Hematopoietic multipotent progenitor cell treated with erythropoietin and hydrocortisone succinate and interleukin-3 and kit ligand, for 15 days (in vitro differentiated cells): ENCODE measurements at regions not wholly inside any gene's neighbourhood (a gene's known extent, or its start where the extent isn't known, plus 50 kb on each side); places are given as distances from the start of the nearest gene placed in this dataset.
"Not testable (repeated sequence)": the region's sequence is repeated elsewhere in the genome, so short reads cannot be mapped to it uniquely, and the experiment has no call there.

Experiments used
- DNase-seq: peaks from one replicate; pipeline ENCODE4 v3.0.0-alpha.2; 2015; ENCODE audit warnings: low spot score

- no peak for DNase-seq
Measured at GRCh38 chr3:105130911-105131310, 235.8 kb upstream of the ALCAM start.

GRCh38 chr3:105137911-105138310, 228.8 kb upstream of the ALCAM start:
- DNase-seq: no peak

- no peak for DNase-seq
Measured at GRCh38 chr3:105139881-105140560, 226.7 kb upstream of the ALCAM start.

- DNase-seq: no peak
Measured at GRCh38 chr3:105140899-105141367, 225.8 kb upstream of the ALCAM start.

GRCh38 chr3:105144837-105145236, 221.9 kb upstream of the ALCAM start:
- no peak for DNase-seq

GRCh38 chr3:105145511-105145910, 221.2 kb upstream of the ALCAM start:
- DNase-seq: no peak

GRCh38 chr3:105149197-105149596, 217.5 kb upstream of the ALCAM start:
- DNase-seq: not testable (repeated sequence)

- DNase-seq: no peak
Measured at GRCh38 chr3:105152987-105153386, 213.7 kb upstream of the ALCAM start.

GRCh38 chr3:105154692-105155091, 212.0 kb upstream of the ALCAM start:
- no peak for DNase-seq

GRCh38 chr3:105157067-105157765, 209.5 kb upstream of the ALCAM start:
- DNase-seq: no peak

- no peak for DNase-seq
Measured at GRCh38 chr3:105157766-105158085, 209.0 kb upstream of the ALCAM start.

- no peak for DNase-seq
Measured at GRCh38 chr3:105158286-105158685, 208.4 kb upstream of the ALCAM start.

GRCh38 chr3:105162448-105162847, 204.3 kb upstream of the ALCAM start:
- no peak for DNase-seq

GRCh38 chr3:105166893-105167292, 199.8 kb upstream of the ALCAM start:
- no peak for DNase-seq

- no peak for DNase-seq
Measured at GRCh38 chr3:105170423-105170822, 196.3 kb upstream of the ALCAM start.

GRCh38 chr3:105174017-105174615, 192.6 kb upstream of the ALCAM start:
- no peak for DNase-seq

- no peak for DNase-seq
Measured at GRCh38 chr3:105177576-105177975, 189.1 kb upstream of the ALCAM start.

GRCh38 chr3:105187344-105187743, 179.4 kb upstream of the ALCAM start:
- DNase-seq: no peak

- no peak for DNase-seq
Measured at GRCh38 chr3:105195260-105195659, 171.4 kb upstream of the ALCAM start.

- DNase-seq: no peak
Measured at GRCh38 chr3:105197863-105198262, 168.8 kb upstream of the ALCAM start.

GRCh38 chr3:105199217-105199616, 167.5 kb upstream of the ALCAM start:
- DNase-seq: no peak

GRCh38 chr3:105210141-105210540, 156.6 kb upstream of the ALCAM start:
- no peak for DNase-seq

- DNase-seq: no peak
Measured at GRCh38 chr3:105214590-105214989, 152.1 kb upstream of the ALCAM start.
